ENCODE measurements at regions not wholly inside any gene's neighbourhood (a gene's known extent, or its start where the extent isn't known, plus 50 kb on each side); places are given as distances from the start of the nearest gene placed in this dataset.

DNA sequence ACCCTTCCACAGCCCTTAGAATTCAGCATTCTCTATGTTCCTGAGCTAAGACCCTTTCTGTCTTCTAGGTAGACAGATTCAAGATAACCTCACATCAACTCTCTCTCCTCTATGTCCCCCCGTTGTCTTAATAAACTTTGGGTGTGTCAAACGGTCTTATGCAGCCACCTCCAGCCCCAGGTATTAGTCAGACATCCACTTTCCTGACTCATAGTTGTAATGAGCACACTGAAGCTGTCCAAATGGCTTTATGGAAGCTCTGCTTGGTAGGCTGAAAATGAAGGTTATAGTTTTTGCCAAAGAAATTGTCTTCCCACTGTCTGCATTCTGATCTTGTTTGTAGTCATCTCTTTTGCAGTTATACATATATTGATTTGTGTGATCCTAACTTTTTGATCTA is 482.0 kb downstream of the RMST start:
- H3K27me3 ChIP-seq (ENCODE audit: control insufficient read depth, insufficient read depth, low read length): no peaks in the 10 kb centered on the region
- no peaks in the 10 kb centered on the region for H3K36me3 ChIP-seq (ENCODE audit: control insufficient read depth, insufficient read depth, low read length)
- no peak overlapping the region for H3K9ac ChIP-seq (ENCODE audit: low read length)
- no peak overlapping the region for H3K4me3 ChIP-seq (ENCODE audit: low read depth, low read length)
- H3K4me1 ChIP-seq (ENCODE audit: control insufficient read depth, insufficient read depth, low read length): peaks cover 5% of the 10 kb centered on the region
- no peak overlapping the region for H3K27ac ChIP-seq (ENCODE audit: low read depth, low read length)
- H3K9me3 ChIP-seq (ENCODE audit: control insufficient read depth, insufficient read depth, low read depth, low read length): peaks cover 14% of the 10 kb centered on the region

DNA sequence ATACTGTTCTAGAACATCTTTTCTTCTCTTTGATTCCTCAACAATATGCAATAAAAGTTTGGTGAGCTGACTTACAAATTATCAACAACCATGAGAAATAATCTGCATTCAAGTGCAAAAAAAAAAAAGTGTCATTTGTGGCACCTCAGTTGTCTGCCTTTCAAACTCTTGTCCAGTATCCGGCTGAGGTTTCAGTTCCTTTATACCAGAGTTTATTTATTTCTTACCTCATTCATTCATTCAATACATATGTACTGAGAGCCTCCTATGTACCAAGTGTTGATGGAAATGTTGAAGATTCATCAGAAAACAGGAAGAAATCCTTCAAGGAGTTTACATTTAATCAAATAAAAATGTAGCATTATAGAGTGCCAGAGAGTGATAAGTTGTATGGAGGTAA is 484.1 kb downstream of the RMST start:
- Histone ChIP-seq H3K27me3 (ENCODE audit: control insufficient read depth, insufficient read depth, low read length) (no peaks in the 10 kb centered on the region), H3K36me3 (ENCODE audit: control insufficient read depth, insufficient read depth, low read length) (no peaks in the 10 kb centered on the region), H3K9me3 (ENCODE audit: control insufficient read depth, insufficient read depth, low read depth, low read length) (peaks cover 14% of the 10 kb centered on the region), H3K9ac (ENCODE audit: low read length) (no peak overlapping the region), H3K27ac (ENCODE audit: low read depth, low read length) (no peak overlapping the region), H3K4me1 (ENCODE audit: control insufficient read depth, insufficient read depth, low read length) (no peaks in the 10 kb centered on the region), H3K4me3 (ENCODE audit: low read depth, low read length) (no peak overlapping the region)

DNA sequence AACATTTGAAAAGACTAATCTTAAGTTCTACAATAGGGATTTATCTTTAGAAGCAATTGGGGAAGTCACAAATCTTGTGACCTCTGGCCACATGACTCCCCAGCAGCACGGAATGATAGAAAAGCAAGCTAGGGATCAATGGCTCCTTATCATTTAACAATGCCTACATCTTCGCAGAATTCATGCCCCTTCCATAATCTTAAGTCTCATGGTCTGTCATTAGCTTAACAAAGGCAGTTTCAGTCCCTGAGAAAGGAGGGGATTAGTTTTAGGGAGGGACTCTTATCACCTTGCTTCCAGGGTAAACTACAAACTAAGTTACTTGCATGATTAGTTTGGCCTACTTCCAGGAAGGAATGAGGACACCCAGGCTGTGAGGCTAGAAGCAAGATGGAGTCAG is 486.0 kb downstream of the RMST start:
- no peaks in the 10 kb centered on the region for H3K4me1 ChIP-seq (ENCODE audit: control insufficient read depth, insufficient read depth, low read length)
- H3K9ac ChIP-seq (ENCODE audit: low read length): no peak overlapping the region
- H3K36me3 ChIP-seq (ENCODE audit: control insufficient read depth, insufficient read depth, low read length): no peaks in the 10 kb centered on the region
- H3K27me3 ChIP-seq (ENCODE audit: control insufficient read depth, insufficient read depth, low read length): no peaks in the 10 kb centered on the region
- H3K9me3 ChIP-seq (ENCODE audit: control insufficient read depth, insufficient read depth, low read depth, low read length): peaks cover 14% of the 10 kb centered on the region
- no peak overlapping the region for H3K27ac ChIP-seq (ENCODE audit: low read depth, low read length)
- H3K4me3 ChIP-seq (ENCODE audit: low read depth, low read length): no peak overlapping the region

DNA sequence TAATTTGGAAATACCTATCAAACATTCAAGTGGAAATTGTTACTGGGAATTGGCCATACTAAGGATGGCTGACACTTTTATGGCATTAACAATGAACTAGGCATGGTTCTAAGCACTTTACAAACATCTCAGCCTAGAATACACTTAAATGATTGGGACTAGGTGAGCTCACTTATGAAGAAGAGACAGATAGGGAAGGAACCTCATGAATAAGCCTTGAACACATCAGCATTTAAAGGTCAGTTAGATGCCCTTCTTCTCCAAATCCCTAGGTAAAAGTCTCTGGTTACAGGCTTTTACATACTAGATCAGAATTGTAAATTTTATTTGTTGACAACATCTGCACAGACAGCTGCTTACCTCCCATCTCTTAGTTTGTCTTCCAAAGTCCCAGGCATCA is 488.6 kb downstream of the RMST start:
- no peaks in the 10 kb centered on the region for H3K4me1 ChIP-seq (ENCODE audit: control insufficient read depth, insufficient read depth, low read length)

DNA sequence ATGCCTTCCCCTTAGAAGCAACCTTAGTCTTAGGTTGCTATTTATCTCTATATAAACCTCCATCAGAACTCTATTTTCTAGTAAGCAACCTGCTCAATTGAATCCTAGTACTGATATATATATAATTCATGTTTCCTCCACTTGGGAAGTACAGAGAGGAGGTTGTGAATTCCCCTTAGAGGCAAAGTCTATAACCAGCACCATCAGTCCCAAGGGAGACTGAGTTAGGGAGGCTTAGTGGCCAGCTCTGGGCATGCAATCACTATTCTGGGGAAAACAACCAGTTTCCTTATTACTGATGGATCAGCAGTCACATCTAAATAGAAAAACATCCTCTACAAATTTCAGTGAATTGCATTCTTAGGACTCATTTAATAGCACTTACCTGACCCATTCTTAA is 489.1 kb downstream of the RMST start:
- H3K9me3 ChIP-seq (ENCODE audit: control insufficient read depth, insufficient read depth, low read depth, low read length): peaks cover 15% of the 10 kb centered on the region
- no peaks in the 10 kb centered on the region for H3K36me3 ChIP-seq (ENCODE audit: control insufficient read depth, insufficient read depth, low read length)
- no peak overlapping the region for H3K27ac ChIP-seq (ENCODE audit: low read depth, low read length)
- no peaks in the 10 kb centered on the region for H3K27me3 ChIP-seq (ENCODE audit: control insufficient read depth, insufficient read depth, low read length)
- H3K9ac ChIP-seq (ENCODE audit: low read length): no peak overlapping the region
- no peak overlapping the region for H3K4me3 ChIP-seq (ENCODE audit: low read depth, low read length)
- H3K4me1 ChIP-seq (ENCODE audit: control insufficient read depth, insufficient read depth, low read length): no peaks in the 10 kb centered on the region

More for the DNA sequence above, 488.6 kb downstream of the RMST start:
- H3K9ac ChIP-seq (ENCODE audit: low read length): no peak overlapping the region
- no peak overlapping the region for H3K27ac ChIP-seq (ENCODE audit: low read depth, low read length)
- no peaks in the 10 kb centered on the region for H3K27me3 ChIP-seq (ENCODE audit: control insufficient read depth, insufficient read depth, low read length)
- H3K9me3 ChIP-seq (ENCODE audit: control insufficient read depth, insufficient read depth, low read depth, low read length): peaks cover 14% of the 10 kb centered on the region
- H3K36me3 ChIP-seq (ENCODE audit: control insufficient read depth, insufficient read depth, low read length): no peaks in the 10 kb centered on the region
- no peak overlapping the region for H3K4me3 ChIP-seq (ENCODE audit: low read depth, low read length)

DNA sequence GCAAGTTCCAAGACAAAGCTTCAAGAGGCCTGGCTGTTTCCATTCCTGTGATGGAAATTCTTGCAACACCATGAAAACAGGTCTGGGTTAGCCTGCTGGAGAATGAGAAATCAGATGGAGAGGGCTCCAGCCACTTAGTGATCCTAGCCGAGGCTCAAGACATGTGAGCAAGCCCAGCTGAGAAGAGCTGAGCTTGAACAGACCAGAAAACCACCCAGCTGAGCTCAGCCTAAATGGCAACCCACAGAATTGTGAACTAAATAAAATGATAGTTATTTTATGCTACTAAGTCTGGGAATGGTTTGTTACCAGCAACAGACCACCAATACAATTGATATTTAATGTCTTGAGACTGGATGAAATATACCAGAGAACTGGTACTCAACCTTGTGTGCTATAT is 494.5 kb downstream of the RMST start:
- Histone ChIP-seq H3K4me1 (ENCODE audit: control insufficient read depth, insufficient read depth, low read length) (no peaks in the 10 kb centered on the region), H3K4me3 (ENCODE audit: low read depth, low read length) (no peak overlapping the region), H3K27me3 (ENCODE audit: control insufficient read depth, insufficient read depth, low read length) (no peaks in the 10 kb centered on the region), H3K27ac (ENCODE audit: low read depth, low read length) (no peak overlapping the region), H3K9me3 (ENCODE audit: control insufficient read depth, insufficient read depth, low read depth, low read length) (peaks cover 13% of the 10 kb centered on the region), H3K36me3 (ENCODE audit: control insufficient read depth, insufficient read depth, low read length) (no peaks in the 10 kb centered on the region), H3K9ac (ENCODE audit: low read length) (no peak overlapping the region)

DNA sequence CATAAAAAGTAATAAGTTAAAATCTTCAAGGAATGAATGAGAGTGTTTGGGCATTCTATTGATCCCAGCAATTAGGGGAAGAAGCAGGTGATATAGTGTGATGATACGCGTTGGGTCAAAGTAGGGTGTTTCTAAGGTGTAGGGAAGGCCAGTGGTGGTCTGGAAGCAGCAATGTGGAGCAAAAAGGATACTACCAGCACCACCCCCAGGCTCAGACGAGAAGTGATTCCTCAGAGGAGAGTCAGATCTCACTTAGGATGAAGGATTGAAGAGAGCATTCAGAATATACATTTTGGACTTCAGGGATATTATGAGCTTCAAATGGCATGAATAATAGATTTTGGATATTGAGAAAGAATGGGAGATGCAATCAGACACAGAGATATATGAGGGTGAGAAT is 497.6 kb downstream of the RMST start:
- Histone ChIP-seq H3K36me3 (ENCODE audit: control insufficient read depth, insufficient read depth, low read length) (no peaks in the 10 kb centered on the region), H3K27ac (ENCODE audit: low read depth, low read length) (no peak overlapping the region), H3K27me3 (ENCODE audit: control insufficient read depth, insufficient read depth, low read length) (no peaks in the 10 kb centered on the region), H3K9ac (ENCODE audit: low read length) (no peak overlapping the region), H3K4me3 (ENCODE audit: low read depth, low read length) (no peak overlapping the region), H3K9me3 (ENCODE audit: control insufficient read depth, insufficient read depth, low read depth, low read length) (peaks cover 13% of the 10 kb centered on the region), H3K4me1 (ENCODE audit: control insufficient read depth, insufficient read depth, low read length) (no peaks in the 10 kb centered on the region)

DNA sequence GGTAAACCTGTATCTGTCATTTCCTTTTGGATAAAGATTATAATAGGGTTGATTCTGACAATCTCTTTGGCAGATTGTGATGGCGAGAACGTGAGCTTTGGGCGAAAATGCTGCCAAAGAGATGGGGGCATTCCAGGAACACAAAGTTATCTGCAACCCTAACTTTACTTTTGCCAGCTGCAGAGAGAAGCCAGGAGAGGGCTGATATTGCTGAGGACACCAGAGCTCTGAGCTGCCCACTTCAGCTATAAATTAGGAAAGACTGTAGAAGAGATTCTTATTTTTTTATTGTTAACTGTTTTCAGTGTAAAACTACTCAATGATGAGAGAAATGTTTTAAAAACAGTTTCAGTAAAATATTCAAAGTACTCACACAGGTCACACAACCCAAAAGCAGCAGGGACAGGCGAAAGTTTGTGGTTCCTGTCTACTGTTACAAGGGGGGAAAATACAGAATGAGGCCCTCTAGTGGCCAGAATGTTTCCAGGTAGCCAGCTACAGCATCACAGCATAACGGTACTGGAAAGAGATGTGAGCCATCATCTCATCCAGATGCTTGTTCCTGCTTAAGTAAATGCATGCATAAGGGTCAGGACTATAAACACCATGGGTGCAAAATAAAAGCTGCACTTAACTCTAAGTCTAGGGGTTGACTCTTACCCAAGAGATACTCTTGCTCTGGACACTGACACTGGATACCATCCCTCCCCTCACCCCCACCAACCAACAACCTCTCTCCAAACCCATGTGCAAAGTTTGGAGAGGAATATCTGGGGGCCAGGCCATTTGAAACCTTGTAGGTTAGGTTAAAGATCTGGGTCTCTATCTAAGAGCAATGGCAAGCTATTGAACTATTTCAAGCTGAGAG is 498.4 kb downstream of the RMST start:
- H3K4me3 ChIP-seq (ENCODE audit: low read depth, low read length): no peak overlapping the region
- no peak overlapping the region for H3K27ac ChIP-seq (ENCODE audit: low read depth, low read length)
- H3K9ac ChIP-seq (ENCODE audit: low read length): no peak overlapping the region
- H3K9me3 ChIP-seq (ENCODE audit: control insufficient read depth, insufficient read depth, low read depth, low read length): peaks cover 13% of the 10 kb centered on the region
- no peaks in the 10 kb centered on the region for H3K27me3 ChIP-seq (ENCODE audit: control insufficient read depth, insufficient read depth, low read length)
- H3K36me3 ChIP-seq (ENCODE audit: control insufficient read depth, insufficient read depth, low read length): no peaks in the 10 kb centered on the region
- H3K4me1 ChIP-seq (ENCODE audit: control insufficient read depth, insufficient read depth, low read length): no peaks in the 10 kb centered on the region

DNA sequence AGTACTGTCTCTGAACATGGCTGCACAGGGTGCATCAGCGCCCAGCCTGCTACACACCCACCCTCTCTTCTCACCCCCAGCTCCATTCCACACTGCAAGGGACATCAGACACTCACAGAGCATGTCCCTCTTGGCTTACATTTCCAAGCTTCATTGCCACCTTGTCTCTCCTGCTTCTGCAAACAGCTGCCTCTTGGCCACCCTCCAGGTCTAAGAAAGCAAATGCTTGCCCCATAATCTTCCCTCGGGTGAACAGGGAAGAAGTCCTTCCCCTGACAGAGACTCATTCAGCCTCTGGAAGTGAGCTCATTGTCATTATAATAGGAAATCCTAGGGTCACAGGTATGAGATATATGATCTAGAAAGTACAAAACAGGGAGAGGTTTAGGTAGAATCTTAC is 505.2 kb downstream of the RMST start:
- no peak overlapping the region for H3K9ac ChIP-seq (ENCODE audit: low read length)
- no peaks in the 10 kb centered on the region for H3K27me3 ChIP-seq (ENCODE audit: control insufficient read depth, insufficient read depth, low read length)
- H3K4me1 ChIP-seq (ENCODE audit: control insufficient read depth, insufficient read depth, low read length): no peaks in the 10 kb centered on the region
- H3K4me3 ChIP-seq (ENCODE audit: low read depth, low read length): no peak overlapping the region
- H3K9me3 ChIP-seq (ENCODE audit: control insufficient read depth, insufficient read depth, low read depth, low read length): no peaks in the 10 kb centered on the region
- no peak overlapping the region for H3K27ac ChIP-seq (ENCODE audit: low read depth, low read length)
- H3K36me3 ChIP-seq (ENCODE audit: control insufficient read depth, insufficient read depth, low read length): no peaks in the 10 kb centered on the region

DNA sequence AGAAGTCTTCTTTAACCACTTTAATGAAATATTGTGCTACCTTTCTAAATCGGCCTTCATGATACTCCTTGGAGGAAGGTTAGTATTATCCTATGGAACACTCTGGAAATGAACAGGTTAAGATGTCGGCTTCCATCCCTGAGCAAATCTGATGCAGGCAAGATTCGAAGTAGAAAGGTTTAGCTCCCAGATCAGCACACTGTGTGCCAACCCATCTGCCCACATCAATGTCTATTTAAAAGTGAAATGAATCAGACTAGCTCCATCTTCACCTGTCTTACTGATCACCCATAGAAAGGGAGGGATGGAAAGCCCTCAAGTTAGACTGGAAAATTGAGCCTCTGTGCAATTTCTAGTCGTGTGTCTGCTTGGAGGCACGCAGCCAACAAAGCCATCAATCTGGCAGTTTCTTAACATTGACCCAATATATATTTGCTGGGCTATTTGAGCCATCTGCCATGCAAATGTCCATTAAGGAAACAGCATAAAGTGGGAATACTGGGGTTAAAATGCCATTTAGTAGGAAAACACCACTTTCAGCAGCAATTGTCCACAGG is 506.1 kb downstream of the RMST start:
- Histone ChIP-seq H3K27ac (ENCODE audit: low read depth, low read length) (no peak overlapping the region), H3K9me3 (ENCODE audit: control insufficient read depth, insufficient read depth, low read depth, low read length) (no peaks in the 10 kb centered on the region), H3K9ac (ENCODE audit: low read length) (no peak overlapping the region), H3K4me1 (ENCODE audit: control insufficient read depth, insufficient read depth, low read length) (no peaks in the 10 kb centered on the region), H3K4me3 (ENCODE audit: low read depth, low read length) (no peak overlapping the region), H3K36me3 (ENCODE audit: control insufficient read depth, insufficient read depth, low read length) (no peaks in the 10 kb centered on the region), H3K27me3 (ENCODE audit: control insufficient read depth, insufficient read depth, low read length) (no peaks in the 10 kb centered on the region)

DNA sequence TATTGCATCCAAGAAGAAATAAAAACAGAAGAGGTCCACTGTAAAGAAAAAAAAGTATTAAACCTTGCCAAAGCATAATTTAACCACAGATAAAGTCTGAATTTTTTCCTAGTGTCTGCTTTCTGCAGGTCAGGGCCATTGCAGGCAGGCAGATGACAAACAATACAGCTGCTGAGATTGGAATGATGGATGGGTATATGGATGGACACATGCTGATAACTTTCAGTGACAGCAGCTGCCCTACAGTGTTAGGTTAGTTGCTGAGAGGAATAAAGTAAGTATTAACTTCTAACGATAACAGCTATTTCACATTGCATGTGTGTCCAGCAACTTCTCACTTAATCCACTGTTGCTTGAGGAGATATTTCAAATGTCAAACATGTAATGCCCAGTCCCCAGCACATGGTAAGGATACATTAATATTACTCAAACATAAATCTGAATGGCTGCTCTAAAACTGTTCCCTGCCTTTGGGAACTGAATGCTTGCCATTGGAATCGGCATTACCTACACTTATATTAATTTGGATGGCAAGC is 515.3 kb downstream of the RMST start:
- no peaks in the 10 kb centered on the region for H3K27me3 ChIP-seq (ENCODE audit: control insufficient read depth, insufficient read depth, low read length)
- no peaks in the 10 kb centered on the region for H3K36me3 ChIP-seq (ENCODE audit: control insufficient read depth, insufficient read depth, low read length)
- no peak overlapping the region for H3K27ac ChIP-seq (ENCODE audit: low read depth, low read length)
- H3K4me3 ChIP-seq (ENCODE audit: low read depth, low read length): no peak overlapping the region
- peaks cover 6% of the 10 kb centered on the region; the same call in 1 of the 2 replicates for H3K9me3 ChIP-seq (ENCODE audit: control insufficient read depth, insufficient read depth, low read depth, low read length)
- H3K9ac ChIP-seq (ENCODE audit: low read length): no peak overlapping the region
- H3K4me1 ChIP-seq (ENCODE audit: control insufficient read depth, insufficient read depth, low read length): no peaks in the 10 kb centered on the region
